ENCODE measurements at regions not wholly inside any gene's neighbourhood (a gene's known extent, or its start where the extent isn't known, plus 50 kb on each side); places are given as distances from the start of the nearest gene placed in this dataset.

- no peak overlapping the region for H3K4me2 ChIP-seq (ENCODE audit: low read length)
- no peaks in the 10 kb centered on the region for H3K9me3 ChIP-seq (ENCODE audit: low read length)
- H3K4me3 ChIP-seq (ENCODE audit: low read depth, low read length, poor library complexity, severe bottlenecking) = no peak overlapping the region
- H3K79me2 ChIP-seq (ENCODE audit: insufficient read depth, low read length) = no peaks in the 10 kb centered on the region
- H3K36me3 ChIP-seq (ENCODE audit: insufficient read depth, low read length) = no peaks in the 10 kb centered on the region
- H3F3A ChIP-seq (ENCODE audit: insufficient read depth, low read length) = no peaks in the 10 kb centered on the region
- TF ChIP-seq EZH2 (IDR thresholded peaks at IDR 0.05; ENCODE audit: borderline replicate concordance, low read length) (no peak), CTCF (IDR thresholded peaks at IDR 0.05; ENCODE audit: low read length) (no peak)
- H3K27me3 ChIP-seq (ENCODE audit: insufficient read depth, low read length) = no peaks in the 10 kb centered on the region
- no peaks in the 10 kb centered on the region for H4K20me1 ChIP-seq (ENCODE audit: insufficient read depth, low read length)
- 0 out of 2 replicates have a peak overlapping the region, but pooled peaks have one; percentile 30 for H2AFZ ChIP-seq (ENCODE audit: low read length)
- no peaks in the 10 kb centered on the region for H3K9me2 ChIP-seq (ENCODE audit: low read depth, low read length)
- no peak overlapping the region for H3K27ac ChIP-seq (ENCODE audit: low read depth, low read length, poor library complexity, severe bottlenecking)
- H3K9ac ChIP-seq (ENCODE audit: low read length) = no peak overlapping the region
- H3K4me1 ChIP-seq (ENCODE audit: insufficient read depth, low read length, severe bottlenecking) = peaks cover 48% of the 10 kb centered on the region
These were observed 238.9 kb upstream of the ZNF804A start for GRCh38 chr2:184359379-184359778.

DNA sequence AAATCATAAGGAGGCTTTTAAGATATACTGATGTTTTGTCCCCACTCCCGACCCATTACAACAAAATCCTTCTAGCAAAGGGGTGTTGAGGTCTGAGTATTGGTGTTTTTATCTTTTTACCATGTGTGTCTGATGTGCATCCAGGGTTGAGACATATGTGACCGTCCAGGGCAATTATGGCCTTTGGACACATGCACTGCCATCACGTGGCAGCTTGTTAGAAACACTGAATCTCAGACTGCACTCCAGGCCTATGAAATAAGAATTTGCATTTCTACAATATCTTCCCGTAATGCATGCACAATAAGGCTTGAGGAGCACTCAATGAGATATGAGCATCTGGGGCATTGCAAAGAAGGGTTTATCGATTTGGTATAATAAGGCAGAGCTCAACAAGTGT, 235.1 kb upstream of the ZNF804A start:
- no peaks in the 10 kb centered on the region for H3K27me3 ChIP-seq (ENCODE audit: insufficient read depth, low read length)
- H3K4me2 ChIP-seq (ENCODE audit: low read length) = peak overlapping the region; percentile 37
- peak overlapping the region; percentile 54; the same call in 1 of the 2 replicates for H2AFZ ChIP-seq (ENCODE audit: low read length)

DNA sequence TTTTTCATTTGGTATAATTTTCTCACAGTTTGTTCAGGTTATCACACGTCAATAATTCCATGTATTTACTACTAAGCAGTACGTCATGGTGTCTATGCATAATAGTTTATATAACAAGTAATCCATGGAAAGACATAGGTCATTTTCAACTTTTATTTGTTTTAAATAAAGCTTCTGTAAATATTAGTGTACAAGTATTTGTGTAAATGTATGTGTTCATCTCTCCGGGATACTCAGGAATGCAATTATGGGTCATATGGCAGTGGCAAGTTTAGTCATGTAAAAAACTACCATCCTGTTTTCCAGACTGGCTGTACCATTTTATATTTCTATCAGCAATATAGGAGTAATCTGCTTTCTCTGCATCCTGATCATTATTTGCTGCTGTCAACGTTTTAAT, 231.1 kb upstream of the ZNF804A start:
- Histone ChIP-seq H3K27ac (ENCODE audit: low read depth, low read length, poor library complexity, severe bottlenecking) (no peak overlapping the region), H3K36me3 (ENCODE audit: insufficient read depth, low read length) (no peaks in the 10 kb centered on the region; the same call in 1 of the 2 replicates), H3K79me2 (ENCODE audit: insufficient read depth, low read length) (no peaks in the 10 kb centered on the region), H3K4me2 (ENCODE audit: low read length) (no peak overlapping the region), H2AFZ (ENCODE audit: low read length) (no peak overlapping the region), H3K9me2 (ENCODE audit: low read depth, low read length) (no peaks in the 10 kb centered on the region), H3K9ac (ENCODE audit: low read length) (no peak overlapping the region), H3K27me3 (ENCODE audit: insufficient read depth, low read length) (no peaks in the 10 kb centered on the region), H3K4me3 (ENCODE audit: low read depth, low read length, poor library complexity, severe bottlenecking) (no peak overlapping the region), H4K20me1 (ENCODE audit: insufficient read depth, low read length) (no peaks in the 10 kb centered on the region), H3F3A (ENCODE audit: insufficient read depth, low read length) (no peaks in the 10 kb centered on the region), H3K4me1 (ENCODE audit: insufficient read depth, low read length, severe bottlenecking) (peaks cover 27% of the 10 kb centered on the region), H3K9me3 (ENCODE audit: low read length) (peaks cover 20% of the 10 kb centered on the region)
- TF ChIP-seq CTCF (IDR thresholded peaks at IDR 0.05; ENCODE audit: low read length) (no peak), EZH2 (IDR thresholded peaks at IDR 0.05; ENCODE audit: borderline replicate concordance, low read length) (no peak)

More for the DNA sequence above, 235.1 kb upstream of the ZNF804A start:
- no peaks in the 10 kb centered on the region for H4K20me1 ChIP-seq (ENCODE audit: insufficient read depth, low read length)
- H3K27ac ChIP-seq (ENCODE audit: low read depth, low read length, poor library complexity, severe bottlenecking) = peak overlapping the region; percentile 30
- H3K9ac ChIP-seq (ENCODE audit: low read length) = no peak overlapping the region
- H3K9me2 ChIP-seq (ENCODE audit: low read depth, low read length) = no peaks in the 10 kb centered on the region
- H3K4me3 ChIP-seq (ENCODE audit: low read depth, low read length, poor library complexity, severe bottlenecking) = no peak overlapping the region
- H3F3A ChIP-seq (ENCODE audit: insufficient read depth, low read length) = no peaks in the 10 kb centered on the region
- no peaks in the 10 kb centered on the region for H3K79me2 ChIP-seq (ENCODE audit: insufficient read depth, low read length)
- H3K36me3 ChIP-seq (ENCODE audit: insufficient read depth, low read length) = no peaks in the 10 kb centered on the region
- TF ChIP-seq EZH2 (IDR thresholded peaks at IDR 0.05; ENCODE audit: borderline replicate concordance, low read length) (no peak), CTCF (IDR thresholded peaks at IDR 0.05; ENCODE audit: low read length) (peak; percentile 61)
- H3K9me3 ChIP-seq (ENCODE audit: low read length) = peaks cover 2% of the 10 kb centered on the region; the same call in 1 of the 2 replicates
- peaks cover 29% of the 10 kb centered on the region for H3K4me1 ChIP-seq (ENCODE audit: insufficient read depth, low read length, severe bottlenecking)

Data from OCI-LY1 (cell line).